Right lobe of liver (tissue), 6 donors: ENCODE measurements at regions not wholly inside any gene's neighbourhood (a gene's known extent, or its start where the extent isn't known, plus 50 kb on each side); places are given as distances from the start of the nearest gene placed in this dataset.

Source experiments
- ATAC-seq, 4 donors: fragments of 200-7000 bp; cut with Tn5 transposase; one replicate each; pipeline ENCODE4 v1.9.1; 2020; ENCODE audit warnings: mild to moderate bottlenecking in 4 of 4, moderate library complexity in 4 of 4
- DNase-seq, 3 donors: peaks; one replicate each; pipeline ENCODE4 v3.0.0-alpha.2; 2020
- H3K27ac ChIP-seq, 3 donors: fragments of 200-600 bp; one replicate each; pipeline ENCODE4 v1.8.0; 2022
- H3K27me3 ChIP-seq, 2 donors: fragments of 200-600 bp; one replicate each; pipeline ENCODE4 v1.8.0; 2022
- H3K36me3 ChIP-seq, 4 donors: fragments of 200-600 bp; sonication (generic) in 1 of 4; one replicate each; pipeline versions ENCODE4 v1.5.1 to v1.8.0; 2017 to 2022; ENCODE audit warnings: control low read depth in 1 of 4
- H3K4me1 ChIP-seq, 4 donors: fragments of 200-600 bp; sonication (generic) in 1 of 4; one replicate each; pipeline versions ENCODE4 v1.5.1 to v1.8.0; 2017 to 2022; ENCODE audit warnings: control low read depth in 1 of 4
- H3K4me3 ChIP-seq, 3 donors: fragments of 200-600 bp; one replicate each; pipeline ENCODE4 v1.8.0; 2022
- H3K9me3 ChIP-seq, 4 donors: fragments of 200-600 bp; sonication (generic) in 1 of 4; one replicate each; pipeline versions ENCODE4 v1.5.1 to v1.8.0; 2017 to 2022; ENCODE audit warnings: control low read depth in 1 of 4
- POLR2A ChIP-seq: fragments of 450-650 bp; IDR thresholded peaks from one replicate; pipeline ENCODE4 v1.6.1; 2017; ENCODE audit warnings: antibody characterized with exemption, mild to moderate bottlenecking
- WGBS: methylation state at CpG from one replicate; pipeline ENCODE4 v1.1.6; 2018; ENCODE audit warnings: low coverage, low lambda C conversion rate; ENCODE audit not compliant: insufficient coverage; ENCODE audit errors: missing lambda C conversion rate; 5-methylcytosine and 5-hydroxymethylcytosine counted together
- intact Hi-C, 2 donors: fragments of 100-400 bp; cut with DNase I; formaldehyde crosslinking; loops; one replicate each; pipeline versions ENCODE4 v1.11.2 to v1.14.1; 2022
- TF ChIP-seq, protein P1 (sequence below), 4 donors: fragments of 200-600 bp in 3 of 4; fragments of 450-650 bp in 1 of 4; IDR thresholded peaks; one replicate each; pipeline versions ENCODE4 v1.5.1 to v1.8.0; 2016 to 2022; ENCODE audit warnings: antibody characterized with exemption in 4 of 4, mild to moderate bottlenecking in 2 of 4
- donor health status: DM: no; HTN: yes; CAD: no.
- donor health status: DM: no; HTN: no; CAD: no.
- donor health status: DM: no; HTN: no; CAD: no.
- donor health status: DM: no; HTN: yes; CAD: no.
- donor health status: DM: no; HTN: yes; CAD: no.

GRCh38 chr5:173480896-173481295, 135.6 kb downstream of the BOD1 start:
- intact Hi-C loops, result no loop called here
- TF ChIP-seq POLR2A, result no peak
- TF ChIP-seq, protein P1, sequence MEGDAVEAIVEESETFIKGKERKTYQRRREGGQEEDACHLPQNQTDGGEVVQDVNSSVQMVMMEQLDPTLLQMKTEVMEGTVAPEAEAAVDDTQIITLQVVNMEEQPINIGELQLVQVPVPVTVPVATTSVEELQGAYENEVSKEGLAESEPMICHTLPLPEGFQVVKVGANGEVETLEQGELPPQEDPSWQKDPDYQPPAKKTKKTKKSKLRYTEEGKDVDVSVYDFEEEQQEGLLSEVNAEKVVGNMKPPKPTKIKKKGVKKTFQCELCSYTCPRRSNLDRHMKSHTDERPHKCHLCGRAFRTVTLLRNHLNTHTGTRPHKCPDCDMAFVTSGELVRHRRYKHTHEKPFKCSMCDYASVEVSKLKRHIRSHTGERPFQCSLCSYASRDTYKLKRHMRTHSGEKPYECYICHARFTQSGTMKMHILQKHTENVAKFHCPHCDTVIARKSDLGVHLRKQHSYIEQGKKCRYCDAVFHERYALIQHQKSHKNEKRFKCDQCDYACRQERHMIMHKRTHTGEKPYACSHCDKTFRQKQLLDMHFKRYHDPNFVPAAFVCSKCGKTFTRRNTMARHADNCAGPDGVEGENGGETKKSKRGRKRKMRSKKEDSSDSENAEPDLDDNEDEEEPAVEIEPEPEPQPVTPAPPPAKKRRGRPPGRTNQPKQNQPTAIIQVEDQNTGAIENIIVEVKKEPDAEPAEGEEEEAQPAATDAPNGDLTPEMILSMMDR (IDR thresholded peaks at IDR 0.05), result no peak
- H3K27ac ChIP-seq, result no peak overlapping the region
- H3K27me3 ChIP-seq, result no peaks in the 10 kb centered on the region
- H3K4me1 ChIP-seq, result no peaks in the 10 kb centered on the region
- no peak overlapping the region for H3K4me3 ChIP-seq
- ATAC-seq (no peak), DNase-seq (no peak)
- H3K36me3 ChIP-seq, result no peaks in the 10 kb centered on the region
- no peaks in the 10 kb centered on the region for H3K9me3 ChIP-seq

DNA sequence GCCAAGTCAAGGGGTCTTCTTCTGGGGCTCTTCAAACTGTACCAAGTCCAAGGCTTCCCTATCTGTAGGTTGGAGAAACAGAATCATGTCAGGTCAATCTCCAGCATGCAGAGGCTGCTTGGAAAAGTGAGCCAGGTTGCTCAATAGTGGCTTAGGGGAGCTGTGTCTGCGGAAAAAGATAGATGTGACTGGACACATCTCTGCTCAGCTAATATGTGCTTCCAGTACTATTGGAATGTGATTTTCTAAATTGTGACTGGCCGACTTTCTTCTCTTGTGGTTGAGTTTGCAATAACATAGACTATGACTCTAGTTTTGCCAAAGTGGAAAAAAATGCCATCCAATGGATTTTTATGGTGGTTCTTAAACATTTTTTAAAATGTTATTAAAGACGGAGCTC, 136.7 kb downstream of the BOD1 start:
- Histone ChIP-seq H3K36me3 (no peaks in the 10 kb centered on the region), H3K4me3 (no peak overlapping the region), H3K4me1 (no peaks in the 10 kb centered on the region), H3K27me3 (no peaks in the 10 kb centered on the region), H3K27ac (no peak overlapping the region), H3K9me3 (no peaks in the 10 kb centered on the region)
- no peak for TF ChIP-seq POLR2A
- TF ChIP-seq, protein P1 (IDR thresholded peaks at IDR 0.05), result no peak
- no peak for DNase-seq
- 34% methylated on average over 3 of the region's 3 CpGs for WGBS
- ATAC-seq, result no peak
- intact Hi-C loops, result no loop called here

GRCh38 chr5:173477345-173478040, 139.0 kb downstream of the BOD1 start:
- TF ChIP-seq, protein P1 (IDR thresholded peaks at IDR 0.05), result no peak
- TF ChIP-seq POLR2A, result no peak
- no peak for DNase-seq
- Histone ChIP-seq H3K9me3 (no peaks in the 10 kb centered on the region), H3K36me3 (no peaks in the 10 kb centered on the region), H3K27me3 (no peaks in the 10 kb centered on the region), H3K4me3 (no peak overlapping the region), H3K4me1 (no peaks in the 10 kb centered on the region), H3K27ac (no peak overlapping the region)
- ATAC-seq, result no peak
- intact Hi-C loops, result no loop called here
- WGBS, result 39% methylated on average over 9 of the region's 13 CpGs

DNA sequence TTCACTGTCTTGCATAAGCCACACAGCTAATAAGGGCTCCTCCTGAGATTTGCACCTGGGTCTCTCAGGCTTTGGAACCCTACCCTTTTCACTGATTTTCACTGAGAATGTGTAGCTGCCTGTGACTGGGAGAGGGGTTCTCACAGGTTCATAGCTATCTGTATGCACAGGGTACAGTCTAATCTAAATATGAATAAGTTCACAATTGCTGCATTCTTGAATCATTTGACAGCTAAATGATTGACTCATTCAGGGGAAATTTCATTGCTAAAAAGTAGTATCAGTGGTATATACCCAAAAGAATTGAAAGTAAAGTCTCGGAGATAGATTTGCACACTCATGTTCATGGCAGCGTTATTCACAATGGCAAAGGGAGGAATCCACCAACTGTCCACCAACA, 140.7 kb downstream of the BOD1 start:
- Histone ChIP-seq H3K36me3 (no peaks in the 10 kb centered on the region), H3K4me3 (no peak overlapping the region), H3K27ac (no peak overlapping the region), H3K4me1 (no peaks in the 10 kb centered on the region), H3K27me3 (no peaks in the 10 kb centered on the region), H3K9me3 (no peaks in the 10 kb centered on the region)
- DNase-seq (no peak), ATAC-seq (no peak)
- WGBS, result 76% methylated on average over 2 of the region's 2 CpGs
- no peak for TF ChIP-seq POLR2A
- TF ChIP-seq, protein P1 (IDR thresholded peaks at IDR 0.05), result no peak
- intact Hi-C loops, result no loop called here

GRCh38 chr5:173474881-173475287, 141.6 kb downstream of the BOD1 start:
- DNase-seq (no peak), ATAC-seq (no peak)
- no peaks in the 10 kb centered on the region for H3K27me3 ChIP-seq
- intact Hi-C loops, result no loop called here
- H3K4me1 ChIP-seq, result no peaks in the 10 kb centered on the region
- H3K27ac ChIP-seq, result no peak overlapping the region
- no peaks in the 10 kb centered on the region for H3K36me3 ChIP-seq
- no peak overlapping the region for H3K4me3 ChIP-seq
- 45% methylated on average over 5 of the region's 5 CpGs for WGBS
- TF ChIP-seq, protein P1 (IDR thresholded peaks at IDR 0.05), result no peak
- TF ChIP-seq POLR2A, result no peak
- H3K9me3 ChIP-seq, result no peaks in the 10 kb centered on the region
